Upper lobe of left lung (tissue), 6 donors: ENCODE measurements at regions not wholly inside any gene's neighbourhood (a gene's known extent, or its start where the extent isn't known, plus 50 kb on each side); places are given as distances from the start of the nearest gene placed in this dataset.

Source experiments
- ATAC-seq, 2 donors: fragments of 200-7000 bp; cut with Tn5 transposase; one replicate each; pipeline ENCODE4 v1.9.1; 2022; ENCODE audit warnings: mild to moderate bottlenecking in 2 of 2, moderate library complexity in 2 of 2; ENCODE audit not compliant: low FRiP score in 2 of 2
- DNase-seq, 2 donors: peaks; one replicate each; pipeline ENCODE4 v3.0.0-alpha.2; 2019 to 2020
- H3K27ac ChIP-seq, 4 donors: fragments of 200-600 bp; sonication (generic); one replicate each; pipeline ENCODE4 v1.5.1; 2016 to 2019
- H3K27me3 ChIP-seq, 4 donors: fragments of 200-600 bp; sonication (generic); one replicate each; pipeline ENCODE4 v1.5.1; 2017 to 2019
- H3K36me3 ChIP-seq, 4 donors: fragments of 200-600 bp; sonication (generic); one replicate each; pipeline ENCODE4 v1.5.1; 2016 to 2019
- H3K4me1 ChIP-seq, 4 donors: fragments of 200-600 bp; sonication (generic); one replicate each; pipeline ENCODE4 v1.5.1; 2018 to 2019
- H3K4me3 ChIP-seq, 4 donors: fragments of 200-600 bp; sonication (generic); one replicate each; pipeline ENCODE4 v1.5.1; 2017 to 2019; ENCODE audit warnings: mild to moderate bottlenecking in 2 of 4, moderate library complexity in 1 of 4
- H3K9me3 ChIP-seq, 4 donors: fragments of 200-600 bp; sonication (generic); one replicate each; pipeline ENCODE4 v1.5.1; 2018 to 2019
- CTCF ChIP-seq, 6 experiments: fragments of 450-650 bp in 4 of 6; fragments of 200-600 bp in 2 of 6; sonication (generic) in 2 of 6; IDR thresholded peaks; one replicate each; pipeline ENCODE4 v1.5.1; 2016 to 2019; ENCODE audit warnings: antibody characterized with exemption in 6 of 6
- EP300 ChIP-seq, 4 donors: sonication (generic); formaldehyde crosslinking; IDR thresholded peaks; one replicate each; pipeline ENCODE4 v1.5.1; 2017; ENCODE audit warnings: antibody characterized with exemption in 4 of 4, control low read depth in 2 of 4
- POLR2A ChIP-seq, 4 donors: fragments of 450-650 bp; IDR thresholded peaks; one replicate each; pipeline ENCODE4 v1.5.1; 2016 to 2017; ENCODE audit warnings: antibody characterized with exemption in 4 of 4, mild to moderate bottlenecking in 2 of 4
- POLR2AphosphoS5 ChIP-seq, 2 donors: sonication (generic); formaldehyde crosslinking; IDR thresholded peaks; one replicate each; pipeline ENCODE4 v1.5.1; 2017; ENCODE audit warnings: antibody characterized with exemption in 2 of 2
- WGBS, 2 donors: methylation state at CpG; one replicate each; pipeline ENCODE4 v1.1.5; 2017 to 2018; 5-methylcytosine and 5-hydroxymethylcytosine counted together
- donor health status: DM: no; HTN: no; CAD: no; lungs with moderate emphysema.
- donor health status: DM: no; HTN: yes; CAD: no; lungs with severe emphysema.

GRCh38 chr15:75109021-75109735, 85.8 kb downstream of the PPCDC start:
- ATAC-seq (no peak), DNase-seq (peak in 1 of 2 donors; percentile 19)
- Histone ChIP-seq H3K27ac (peak overlapping the region in 3 of 4 donors; percentile 9 to 53 (median 46)), H3K4me1 (peaks cover 18 to 30% (median 23%) of the 10 kb centered on the region in 4 donors), H3K36me3 (no peaks in the 10 kb centered on the region), H3K4me3 (no peak overlapping the region), H3K27me3 (no peaks in the 10 kb centered on the region), H3K9me3 (no peaks in the 10 kb centered on the region)
- WGBS, 2 donors, result 71 to 79% methylated on average over 14 to 17 of the region's 18 CpGs
- no peak for TF ChIP-seq POLR2A (IDR thresholded peaks at IDR 0.05)
- TF ChIP-seq POLR2AphosphoS5 (IDR thresholded peaks at IDR 0.05), result no peak
- TF ChIP-seq CTCF (IDR thresholded peaks at IDR 0.05), result no peak
- TF ChIP-seq EP300 (IDR thresholded peaks at IDR 0.05), result no peak

GRCh38 chr15:75109736-75110130, 86.3 kb downstream of the PPCDC start:
- Histone ChIP-seq H3K9me3 (no peaks in the 10 kb centered on the region), H3K36me3 (no peaks in the 10 kb centered on the region), H3K4me3 (no peak overlapping the region), H3K4me1 (peaks cover 13 to 24% (median 20%) of the 10 kb centered on the region in 4 donors), H3K27me3 (no peaks in the 10 kb centered on the region), H3K27ac (no peak overlapping the region)
- DNase-seq (no peak), ATAC-seq (no peak)
- no peak for TF ChIP-seq CTCF (IDR thresholded peaks at IDR 0.05)
- no peak for TF ChIP-seq POLR2AphosphoS5 (IDR thresholded peaks at IDR 0.05)
- no peak for TF ChIP-seq POLR2A (IDR thresholded peaks at IDR 0.05)
- no peak for TF ChIP-seq EP300 (IDR thresholded peaks at IDR 0.05)
- 59% methylated on average over 6 to 7 of the region's 7 CpGs for WGBS, 2 donors

GRCh38 chr15:75112278-75112847, 89.0 kb downstream of the PPCDC start:
- H3K4me1 ChIP-seq, result peaks cover 12 to 18% (median 13%) of the 10 kb centered on the region in 4 donors
- no peaks in the 10 kb centered on the region for H3K9me3 ChIP-seq
- DNase-seq, result no peak
- H3K36me3 ChIP-seq, result no peaks in the 10 kb centered on the region
- H3K27ac ChIP-seq, result peak overlapping the region in 2 of 4 donors; percentile 19 to 73
- no peak for TF ChIP-seq CTCF (IDR thresholded peaks at IDR 0.05)
- no peak for TF ChIP-seq POLR2AphosphoS5 (IDR thresholded peaks at IDR 0.05)
- TF ChIP-seq EP300 (IDR thresholded peaks at IDR 0.05), result no peak
- no peak for TF ChIP-seq POLR2A (IDR thresholded peaks at IDR 0.05)
- ATAC-seq, result no peak
- no peaks in the 10 kb centered on the region for H3K27me3 ChIP-seq
- H3K4me3 ChIP-seq, result no peak overlapping the region
- 68 to 84% methylated on average over 4 of the region's 4 CpGs for WGBS, 2 donors

GRCh38 chr15:75112848-75113492, 88.7 kb upstream of the C15orf39 start:
- H3K9me3 ChIP-seq, result no peaks in the 10 kb centered on the region
- DNase-seq (no peak), ATAC-seq (peak in 1 of 2 donors; percentile 66)
- H3K4me3 ChIP-seq, result no peak overlapping the region
- WGBS, 2 donors, result 48 to 52% methylated on average over 3 of the region's 3 CpGs
- H3K4me1 ChIP-seq, result peaks cover 9 to 16% (median 13%) of the 10 kb centered on the region in 4 donors
- H3K36me3 ChIP-seq, result no peaks in the 10 kb centered on the region
- TF ChIP-seq EP300 (IDR thresholded peaks at IDR 0.05) (no peak), POLR2AphosphoS5 (IDR thresholded peaks at IDR 0.05) (no peak), POLR2A (IDR thresholded peaks at IDR 0.05) (no peak), CTCF (IDR thresholded peaks at IDR 0.05) (no peak)
- no peaks in the 10 kb centered on the region for H3K27me3 ChIP-seq
- peak overlapping the region in 2 of 4 donors; percentile 19 to 73 for H3K27ac ChIP-seq
